Skeletal muscle satellite cell (primary cell): ENCODE measurements at regions not wholly inside any gene's neighbourhood (a gene's known extent, or its start where the extent isn't known, plus 50 kb on each side); places are given as distances from the start of the nearest gene placed in this dataset.

Experiments used
- H3K27me3 ChIP-seq: 2 replicates; pipeline ENCODE4 v1.7.0; 2013; ENCODE audit warnings: low read length; ENCODE audit not compliant: control insufficient read depth, insufficient read depth
- H3K36me3 ChIP-seq: 2 replicates; pipeline ENCODE4 v1.7.0; 2013; ENCODE audit warnings: mild to moderate bottlenecking, control low read depth, low read length; ENCODE audit not compliant: insufficient read depth
- H3K4me1 ChIP-seq: 2 replicates; pipeline ENCODE4 v1.7.0; 2013; ENCODE audit warnings: low read length; ENCODE audit not compliant: control insufficient read depth, insufficient read depth
- H3K4me2 ChIP-seq: 2 replicates; pipeline ENCODE4 v1.7.0; 2013; ENCODE audit warnings: mild to moderate bottlenecking, low read length
- H3K4me3 ChIP-seq: 2 replicates; pipeline ENCODE4 v1.7.0; 2013; ENCODE audit warnings: low read length
- H3K9ac ChIP-seq: 2 replicates; pipeline ENCODE4 v1.7.0; 2013; ENCODE audit warnings: mild to moderate bottlenecking, low read depth, low read length, moderate library complexity
- H3K9me3 ChIP-seq: replicated peaks from 2 replicates; pipeline ENCODE4 v1.7.0; 2013; ENCODE audit warnings: mild to moderate bottlenecking, control low read depth, low read length

- H3K9me3 ChIP-seq: no peaks in the 10 kb centered on the region
- no peak overlapping the region for H3K9ac ChIP-seq
- peaks cover 19% of the 10 kb centered on the region for H3K4me1 ChIP-seq
- no peak overlapping the region for H3K4me3 ChIP-seq
- no peak overlapping the region for H3K4me2 ChIP-seq
- H3K27me3 ChIP-seq: no peaks in the 10 kb centered on the region
- no peaks in the 10 kb centered on the region for H3K36me3 ChIP-seq
These were observed 383.7 kb downstream of the TMEM135 start for GRCh38 chr11:87421422-87421821.

- Histone ChIP-seq H3K9me3 (no peaks in the 10 kb centered on the region), H3K9ac (no peak overlapping the region), H3K4me3 (no peak overlapping the region), H3K36me3 (no peaks in the 10 kb centered on the region), H3K4me1 (no peaks in the 10 kb centered on the region), H3K27me3 (no peaks in the 10 kb centered on the region), H3K4me2 (no peak overlapping the region)
These were observed 380.2 kb downstream of the TMEM135 start for GRCh38 chr11:87417951-87418350.

- H3K4me2 ChIP-seq: no peak overlapping the region
- peaks cover 5% of the 10 kb centered on the region for H3K4me1 ChIP-seq
- H3K4me3 ChIP-seq: no peak overlapping the region
- no peaks in the 10 kb centered on the region for H3K9me3 ChIP-seq
- H3K9ac ChIP-seq: no peak overlapping the region
- H3K27me3 ChIP-seq: no peaks in the 10 kb centered on the region
- no peaks in the 10 kb centered on the region for H3K36me3 ChIP-seq
These were observed 368.1 kb downstream of the TMEM135 start for GRCh38 chr11:87405843-87406242.

- H3K4me1 ChIP-seq: peaks cover 5% of the 10 kb centered on the region
- H3K4me3 ChIP-seq: no peak overlapping the region
- no peaks in the 10 kb centered on the region for H3K27me3 ChIP-seq
- no peak overlapping the region for H3K9ac ChIP-seq
- H3K36me3 ChIP-seq: no peaks in the 10 kb centered on the region
- no peaks in the 10 kb centered on the region for H3K9me3 ChIP-seq
- H3K4me2 ChIP-seq: no peak overlapping the region
These were observed 367.6 kb downstream of the TMEM135 start for GRCh38 chr11:87405356-87405755.

GRCh38 chr11:87401653-87402052 is 363.9 kb downstream of the TMEM135 start:
- Histone ChIP-seq H3K9ac (no peak overlapping the region), H3K27me3 (no peaks in the 10 kb centered on the region), H3K9me3 (no peaks in the 10 kb centered on the region), H3K4me1 (peaks cover 5% of the 10 kb centered on the region), H3K36me3 (no peaks in the 10 kb centered on the region), H3K4me3 (no peak overlapping the region), H3K4me2 (no peak overlapping the region)

GRCh38 chr11:87399341-87399740 is 361.6 kb downstream of the TMEM135 start:
- no peak overlapping the region for H3K9ac ChIP-seq
- H3K36me3 ChIP-seq: no peaks in the 10 kb centered on the region
- H3K9me3 ChIP-seq: no peaks in the 10 kb centered on the region
- no peaks in the 10 kb centered on the region for H3K4me1 ChIP-seq
- H3K4me3 ChIP-seq: no peak overlapping the region
- H3K27me3 ChIP-seq: no peaks in the 10 kb centered on the region
- H3K4me2 ChIP-seq: no peak overlapping the region

GRCh38 chr11:87398931-87399330 is 361.2 kb downstream of the TMEM135 start:
- Histone ChIP-seq H3K36me3 (no peaks in the 10 kb centered on the region), H3K4me1 (no peaks in the 10 kb centered on the region), H3K4me3 (no peak overlapping the region), H3K4me2 (no peak overlapping the region), H3K9ac (no peak overlapping the region), H3K9me3 (no peaks in the 10 kb centered on the region), H3K27me3 (no peaks in the 10 kb centered on the region)

- Histone ChIP-seq H3K36me3 (no peaks in the 10 kb centered on the region), H3K9ac (no peak overlapping the region), H3K4me3 (no peak overlapping the region), H3K9me3 (no peaks in the 10 kb centered on the region), H3K4me2 (no peak overlapping the region), H3K4me1 (no peaks in the 10 kb centered on the region), H3K27me3 (no peaks in the 10 kb centered on the region)
These were observed 359.5 kb downstream of the TMEM135 start for GRCh38 chr11:87397011-87397865.

GRCh38 chr11:87394924-87395323 is 357.2 kb downstream of the TMEM135 start:
- Histone ChIP-seq H3K36me3 (no peaks in the 10 kb centered on the region), H3K9ac (no peak overlapping the region), H3K27me3 (no peaks in the 10 kb centered on the region), H3K4me1 (no peaks in the 10 kb centered on the region), H3K9me3 (no peaks in the 10 kb centered on the region), H3K4me3 (no peak overlapping the region), H3K4me2 (no peak overlapping the region)

GRCh38 chr11:87392665-87393064 is 354.9 kb downstream of the TMEM135 start:
- Histone ChIP-seq H3K4me2 (no peak overlapping the region), H3K9me3 (no peaks in the 10 kb centered on the region), H3K27me3 (no peaks in the 10 kb centered on the region), H3K36me3 (no peaks in the 10 kb centered on the region), H3K9ac (no peak overlapping the region), H3K4me1 (no peaks in the 10 kb centered on the region), H3K4me3 (no peak overlapping the region)

GRCh38 chr11:87391496-87391895 is 353.8 kb downstream of the TMEM135 start:
- no peak overlapping the region for H3K4me2 ChIP-seq
- no peaks in the 10 kb centered on the region for H3K27me3 ChIP-seq
- H3K4me3 ChIP-seq: no peak overlapping the region
- no peaks in the 10 kb centered on the region for H3K9me3 ChIP-seq
- H3K36me3 ChIP-seq: no peaks in the 10 kb centered on the region
- H3K4me1 ChIP-seq: no peaks in the 10 kb centered on the region
- no peak overlapping the region for H3K9ac ChIP-seq

- Histone ChIP-seq H3K9ac (no peak overlapping the region), H3K36me3 (no peaks in the 10 kb centered on the region), H3K4me2 (no peak overlapping the region), H3K4me3 (no peak overlapping the region), H3K4me1 (no peaks in the 10 kb centered on the region), H3K9me3 (no peaks in the 10 kb centered on the region), H3K27me3 (no peaks in the 10 kb centered on the region)
These were observed 346.5 kb downstream of the TMEM135 start for GRCh38 chr11:87384078-87384729.
